HFF-Myc (cell line): ENCODE measurements at regions not wholly inside any gene's neighbourhood (a gene's known extent, or its start where the extent isn't known, plus 50 kb on each side); places are given as distances from the start of the nearest gene placed in this dataset.

Experiments
- DNase-seq: peaks from one replicate; pipeline ENCODE4 v3.0.0-alpha.2; 2011; ENCODE audit warnings: low read depth; ENCODE audit errors: extremely low read depth
- H3K4me3 ChIP-seq: replicated peaks from 2 replicates; pipeline ENCODE4 v1.5.1; 2011; ENCODE audit warnings: low read depth, mild to moderate bottlenecking, control low read depth, low read length
- TF ChIP-seq, protein P1 (sequence below): IDR thresholded peaks from 2 replicates; pipeline ENCODE4 v1.5.1; 2012; ENCODE audit warnings: mild to moderate bottlenecking, low read depth, low read length, control low read depth; ENCODE audit errors: missing control alignments

DNA sequence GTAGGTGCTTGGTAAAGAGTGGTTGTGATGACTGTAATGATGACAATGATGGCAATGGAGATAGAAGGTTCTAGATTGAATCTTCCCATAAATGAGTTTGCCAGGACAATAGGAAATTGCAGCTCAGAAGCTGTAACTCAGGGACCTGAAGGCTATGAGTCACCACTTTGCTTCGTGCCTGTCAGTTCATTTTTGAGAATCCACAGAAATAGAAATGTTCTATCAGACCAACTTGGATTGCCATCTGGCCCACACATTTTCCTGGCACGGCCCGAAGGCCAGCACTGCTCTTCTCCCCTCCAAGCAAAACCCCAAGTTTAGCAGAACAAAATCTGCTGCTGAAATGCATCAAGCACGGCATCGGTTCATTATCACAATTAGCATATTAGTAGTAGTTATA is 1127.0 kb downstream of the BCL11B start:
- H3K4me3 ChIP-seq: no peak overlapping the region
- DNase-seq: no peak
- TF ChIP-seq, protein P1, sequence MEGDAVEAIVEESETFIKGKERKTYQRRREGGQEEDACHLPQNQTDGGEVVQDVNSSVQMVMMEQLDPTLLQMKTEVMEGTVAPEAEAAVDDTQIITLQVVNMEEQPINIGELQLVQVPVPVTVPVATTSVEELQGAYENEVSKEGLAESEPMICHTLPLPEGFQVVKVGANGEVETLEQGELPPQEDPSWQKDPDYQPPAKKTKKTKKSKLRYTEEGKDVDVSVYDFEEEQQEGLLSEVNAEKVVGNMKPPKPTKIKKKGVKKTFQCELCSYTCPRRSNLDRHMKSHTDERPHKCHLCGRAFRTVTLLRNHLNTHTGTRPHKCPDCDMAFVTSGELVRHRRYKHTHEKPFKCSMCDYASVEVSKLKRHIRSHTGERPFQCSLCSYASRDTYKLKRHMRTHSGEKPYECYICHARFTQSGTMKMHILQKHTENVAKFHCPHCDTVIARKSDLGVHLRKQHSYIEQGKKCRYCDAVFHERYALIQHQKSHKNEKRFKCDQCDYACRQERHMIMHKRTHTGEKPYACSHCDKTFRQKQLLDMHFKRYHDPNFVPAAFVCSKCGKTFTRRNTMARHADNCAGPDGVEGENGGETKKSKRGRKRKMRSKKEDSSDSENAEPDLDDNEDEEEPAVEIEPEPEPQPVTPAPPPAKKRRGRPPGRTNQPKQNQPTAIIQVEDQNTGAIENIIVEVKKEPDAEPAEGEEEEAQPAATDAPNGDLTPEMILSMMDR: no peak

DNA sequence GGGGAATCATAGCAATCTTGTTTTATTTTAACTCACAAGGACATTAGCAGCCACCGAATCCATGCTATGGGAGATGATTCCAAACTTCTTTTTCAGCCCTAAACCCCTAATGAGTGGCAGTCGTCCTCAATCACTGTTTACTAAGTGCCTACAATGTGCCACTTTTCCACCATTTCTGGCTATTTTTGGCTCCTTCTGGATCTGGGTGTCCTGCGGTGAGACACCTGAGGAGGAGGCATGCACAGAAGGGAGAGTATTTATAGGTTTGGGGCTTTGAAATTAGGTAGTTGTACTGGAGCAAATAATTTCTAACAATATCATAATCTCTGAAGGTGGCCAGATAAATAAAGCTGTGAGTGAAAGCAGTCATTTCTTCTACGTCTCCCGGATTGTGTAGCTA is 1125.6 kb downstream of the BCL11B start:
- TF ChIP-seq, protein P1: no peak
- no peak for DNase-seq
- no peak overlapping the region for H3K4me3 ChIP-seq

DNA sequence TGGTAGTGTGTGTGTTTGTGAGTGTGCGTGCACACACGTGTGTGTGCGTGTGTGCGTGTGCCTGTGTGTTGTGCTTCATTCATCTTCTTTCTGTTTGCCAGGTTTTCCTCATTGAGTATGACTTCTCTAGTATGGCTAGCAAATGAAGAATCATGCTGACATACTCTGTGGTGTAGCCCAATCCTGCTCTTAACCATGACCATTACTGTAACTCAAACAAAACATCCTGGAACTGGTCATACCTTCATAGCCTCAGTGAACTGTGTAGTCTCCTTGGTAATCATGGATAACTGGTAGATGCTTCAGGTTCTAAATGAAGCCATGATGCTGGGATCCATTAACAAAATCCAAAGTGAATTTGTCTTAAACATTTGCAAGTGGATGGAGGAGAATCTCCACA is 1117.7 kb downstream of the BCL11B start:
- TF ChIP-seq, protein P1: no peak
- DNase-seq: no peak

DNA sequence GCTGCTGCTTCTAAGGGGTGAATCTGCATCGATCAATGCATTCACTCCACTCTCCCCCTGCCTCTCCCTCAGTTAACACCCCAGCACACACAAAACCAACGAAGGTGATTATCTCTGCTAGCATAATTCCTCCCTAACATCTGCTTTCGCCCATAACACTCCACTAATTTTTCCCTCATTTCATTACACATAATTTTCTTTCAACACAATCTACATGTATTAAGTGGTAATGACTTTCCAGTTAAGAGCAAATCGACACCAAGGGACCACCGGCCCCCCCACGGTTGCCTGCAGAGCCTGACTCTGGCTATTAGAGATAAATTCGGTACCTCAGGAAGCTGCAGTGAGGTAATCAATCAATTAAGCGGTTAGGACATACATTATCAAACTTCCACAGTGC is 1115.6 kb downstream of the BCL11B start:
- no peak overlapping the region for H3K4me3 ChIP-seq
- no peak for DNase-seq
- TF ChIP-seq, protein P1: no peak

More for the DNA sequence above, 1117.7 kb downstream of the BCL11B start:
- no peak overlapping the region for H3K4me3 ChIP-seq

DNA sequence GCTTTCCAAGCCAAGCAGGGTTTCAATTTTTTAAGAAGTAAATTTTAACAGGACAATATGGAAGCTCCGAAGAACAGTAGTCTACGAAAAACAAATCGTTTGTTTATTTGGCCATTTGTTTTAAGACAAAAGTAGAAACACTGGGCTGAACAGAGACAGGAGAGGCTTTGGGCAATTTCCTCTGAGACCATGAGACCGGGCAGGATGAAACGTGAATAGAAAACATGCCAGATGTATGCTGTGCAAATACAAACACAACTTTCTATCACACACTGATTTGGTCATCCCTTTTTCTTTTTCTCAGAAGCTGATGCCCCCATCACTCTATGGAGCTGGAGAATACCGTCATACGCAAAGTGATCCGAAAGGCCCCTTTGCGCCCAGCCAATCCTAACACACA is 1111.1 kb downstream of the BCL11B start:
- no peak for DNase-seq
- TF ChIP-seq, protein P1: no peak
- H3K4me3 ChIP-seq: no peak overlapping the region

GRCh38 chr14:98161356-98161755 is 1110.6 kb downstream of the BCL11B start:
- DNase-seq: no peak
- H3K4me3 ChIP-seq: no peak overlapping the region
- TF ChIP-seq, protein P1: no peak

- no peak for DNase-seq
- TF ChIP-seq, protein P1: no peak
- H3K4me3 ChIP-seq: no peak overlapping the region
These were observed 1108.9 kb downstream of the BCL11B start for GRCh38 chr14:98162856-98163805.
